ENCODE measurements at regions not wholly inside any gene's neighbourhood (a gene's known extent, or its start where the extent isn't known, plus 50 kb on each side); places are given as distances from the start of the nearest gene placed in this dataset.

DNA sequence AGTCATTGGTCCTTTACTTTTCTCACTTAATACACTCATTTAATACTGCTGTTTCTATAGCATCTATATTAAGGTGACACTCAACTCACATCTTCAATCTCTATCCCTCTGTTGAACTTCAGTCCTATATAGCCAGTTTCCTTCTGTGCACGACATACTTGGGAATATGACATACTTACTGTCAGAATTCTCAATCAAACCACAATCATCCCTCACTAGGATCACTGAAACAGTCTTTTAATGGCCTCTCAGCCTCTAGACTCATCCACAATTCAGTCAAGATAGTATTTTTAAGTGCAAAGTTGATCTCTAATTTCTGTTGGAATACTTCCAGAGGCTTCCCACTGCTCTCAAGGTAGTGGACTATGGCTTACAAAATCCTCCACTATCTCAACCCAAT is 251.0 kb upstream of the MEF2C start:
- no peak for DNase-seq (ENCODE audit: low read depth)
- H3K4me3 ChIP-seq (ENCODE audit: low read length) = no peak overlapping the region
- TF ChIP-seq, protein P1, sequence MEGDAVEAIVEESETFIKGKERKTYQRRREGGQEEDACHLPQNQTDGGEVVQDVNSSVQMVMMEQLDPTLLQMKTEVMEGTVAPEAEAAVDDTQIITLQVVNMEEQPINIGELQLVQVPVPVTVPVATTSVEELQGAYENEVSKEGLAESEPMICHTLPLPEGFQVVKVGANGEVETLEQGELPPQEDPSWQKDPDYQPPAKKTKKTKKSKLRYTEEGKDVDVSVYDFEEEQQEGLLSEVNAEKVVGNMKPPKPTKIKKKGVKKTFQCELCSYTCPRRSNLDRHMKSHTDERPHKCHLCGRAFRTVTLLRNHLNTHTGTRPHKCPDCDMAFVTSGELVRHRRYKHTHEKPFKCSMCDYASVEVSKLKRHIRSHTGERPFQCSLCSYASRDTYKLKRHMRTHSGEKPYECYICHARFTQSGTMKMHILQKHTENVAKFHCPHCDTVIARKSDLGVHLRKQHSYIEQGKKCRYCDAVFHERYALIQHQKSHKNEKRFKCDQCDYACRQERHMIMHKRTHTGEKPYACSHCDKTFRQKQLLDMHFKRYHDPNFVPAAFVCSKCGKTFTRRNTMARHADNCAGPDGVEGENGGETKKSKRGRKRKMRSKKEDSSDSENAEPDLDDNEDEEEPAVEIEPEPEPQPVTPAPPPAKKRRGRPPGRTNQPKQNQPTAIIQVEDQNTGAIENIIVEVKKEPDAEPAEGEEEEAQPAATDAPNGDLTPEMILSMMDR (IDR thresholded peaks at IDR 0.05; ENCODE audit: insufficient read depth, low read depth, low read length, missing control alignments) = no peak

DNA sequence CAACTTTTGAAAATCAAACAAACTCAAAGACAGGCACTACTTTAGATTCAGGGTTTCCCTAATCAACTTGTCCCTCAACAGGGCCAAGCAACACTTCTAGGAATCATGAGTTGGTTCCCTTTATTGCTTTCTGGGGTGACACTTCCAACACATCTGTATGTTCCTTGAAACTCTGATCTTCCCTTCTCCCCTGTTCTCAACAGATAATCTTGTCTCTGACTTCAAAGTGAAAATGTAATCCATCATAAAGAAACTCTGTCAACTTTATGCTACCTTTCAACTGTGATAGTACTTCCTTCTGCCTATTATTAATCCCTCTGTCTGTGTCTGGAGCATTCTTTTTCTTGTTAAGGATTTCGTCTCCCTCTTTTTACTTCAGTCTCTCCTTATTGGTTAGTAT is 250.1 kb upstream of the MEF2C start:
- TF ChIP-seq, protein P1 (IDR thresholded peaks at IDR 0.05; ENCODE audit: insufficient read depth, low read depth, low read length, missing control alignments) = no peak
- DNase-seq (ENCODE audit: low read depth) = no peak
- no peak overlapping the region for H3K4me3 ChIP-seq (ENCODE audit: low read length)

DNA sequence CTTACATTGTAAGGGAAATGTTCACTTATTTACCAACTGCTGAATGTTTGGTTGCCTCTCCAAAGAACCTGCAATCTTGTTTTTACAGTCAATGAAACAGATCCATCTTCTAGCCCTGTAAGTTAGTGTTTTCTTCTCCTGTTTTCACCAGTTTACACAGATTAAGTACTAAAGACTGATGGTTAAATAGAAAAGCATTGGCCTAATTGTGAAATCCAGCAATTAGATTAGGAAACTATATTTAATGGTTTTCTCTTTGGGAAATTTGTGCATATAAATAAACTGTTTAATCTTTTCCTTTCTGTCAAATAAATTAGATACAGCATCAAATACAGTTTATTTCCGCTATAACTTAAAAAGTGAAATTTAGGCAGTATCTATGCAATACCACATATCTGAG is 247.9 kb upstream of the MEF2C start:
- DNase-seq (ENCODE audit: low read depth) = no peak
- TF ChIP-seq, protein P1 (IDR thresholded peaks at IDR 0.05; ENCODE audit: insufficient read depth, low read depth, low read length, missing control alignments) = no peak
- no peak overlapping the region for H3K4me3 ChIP-seq (ENCODE audit: low read length)

DNA sequence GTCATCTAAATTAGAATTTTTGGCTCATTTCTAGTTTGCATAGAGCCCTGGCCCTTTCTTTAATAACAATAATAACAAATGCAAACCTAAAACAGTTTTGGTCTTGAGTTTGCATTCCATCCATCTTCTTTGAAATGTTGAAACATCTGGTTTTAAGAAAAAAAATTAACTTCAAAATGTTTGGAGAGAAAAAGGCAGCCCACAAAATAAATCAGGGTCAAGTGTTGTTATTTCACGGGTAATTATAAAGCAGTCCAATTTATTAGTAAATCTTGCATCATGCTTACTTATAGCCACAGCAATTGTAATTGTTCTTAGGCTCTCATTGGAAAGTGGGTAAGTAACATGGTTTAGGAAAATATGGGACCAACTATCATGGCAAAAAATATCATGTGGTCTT is 247.0 kb upstream of the MEF2C start:
- H3K4me3 ChIP-seq (ENCODE audit: low read length) = no peak overlapping the region
- TF ChIP-seq, protein P1 (IDR thresholded peaks at IDR 0.05; ENCODE audit: insufficient read depth, low read depth, low read length, missing control alignments) = no peak
- DNase-seq (ENCODE audit: low read depth) = no peak

DNA sequence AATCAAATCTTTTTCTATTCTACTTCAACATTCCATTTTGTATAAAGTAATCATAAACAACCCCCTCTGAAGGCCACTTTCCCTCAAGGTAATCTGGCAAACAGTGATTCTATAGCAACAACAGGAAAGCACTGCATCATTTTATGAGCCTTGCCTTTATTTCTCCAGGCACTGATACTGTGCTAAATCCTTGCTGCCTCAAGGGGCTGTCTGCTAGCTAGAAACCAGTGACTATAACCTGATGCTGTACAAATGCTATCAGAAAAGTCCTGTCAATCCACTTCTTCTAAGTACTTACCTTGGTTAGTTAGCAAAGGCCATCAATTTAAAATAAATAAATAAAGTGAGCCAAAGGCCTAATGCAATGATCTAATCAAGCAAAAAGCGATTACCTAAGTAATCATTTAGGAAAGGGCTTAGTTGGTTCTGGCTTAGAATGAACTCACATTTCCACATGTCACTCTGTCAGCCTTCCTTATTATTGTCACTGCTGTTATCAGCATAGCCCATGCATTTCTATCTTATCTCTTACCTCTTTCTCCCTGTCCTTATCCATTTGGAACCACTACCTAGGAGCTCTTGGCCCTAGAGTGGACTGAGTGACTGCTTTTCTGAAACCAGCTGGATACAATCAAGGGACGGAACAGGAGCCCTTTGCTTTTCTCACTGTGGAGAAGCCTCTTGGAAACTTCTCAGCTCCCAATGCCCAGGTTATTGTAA is 246.1 kb upstream of the MEF2C start:
- TF ChIP-seq, protein P1 (IDR thresholded peaks at IDR 0.05; ENCODE audit: insufficient read depth, low read depth, low read length, missing control alignments) = no peak
- no peak overlapping the region for H3K4me3 ChIP-seq (ENCODE audit: low read length)
- DNase-seq (ENCODE audit: low read depth) = no peak

DNA sequence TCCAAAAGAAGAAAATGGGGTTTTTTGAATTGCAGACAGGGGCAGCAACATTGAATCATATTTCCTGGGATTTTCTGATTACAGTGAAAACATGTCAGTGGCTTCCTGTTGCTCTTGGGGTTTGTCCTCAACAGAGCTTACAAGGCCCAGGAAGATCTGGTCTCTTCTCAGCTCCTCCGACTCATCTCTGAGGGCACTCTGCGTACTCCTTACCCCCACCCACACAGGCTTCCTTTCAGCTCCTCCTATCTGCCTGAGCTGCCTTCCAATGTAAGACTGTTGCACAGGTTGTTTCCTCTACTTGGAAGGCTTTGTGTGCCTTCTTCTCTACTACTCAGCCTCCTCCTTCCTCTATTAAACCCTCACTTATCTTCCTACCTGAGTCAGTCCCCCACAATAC is 245.1 kb upstream of the MEF2C start:
- peak; percentile 39 for DNase-seq (ENCODE audit: low read depth)
- no peak overlapping the region for H3K4me3 ChIP-seq (ENCODE audit: low read length)
- TF ChIP-seq, protein P1 (IDR thresholded peaks at IDR 0.05; ENCODE audit: insufficient read depth, low read depth, low read length, missing control alignments) = no peak

DNA sequence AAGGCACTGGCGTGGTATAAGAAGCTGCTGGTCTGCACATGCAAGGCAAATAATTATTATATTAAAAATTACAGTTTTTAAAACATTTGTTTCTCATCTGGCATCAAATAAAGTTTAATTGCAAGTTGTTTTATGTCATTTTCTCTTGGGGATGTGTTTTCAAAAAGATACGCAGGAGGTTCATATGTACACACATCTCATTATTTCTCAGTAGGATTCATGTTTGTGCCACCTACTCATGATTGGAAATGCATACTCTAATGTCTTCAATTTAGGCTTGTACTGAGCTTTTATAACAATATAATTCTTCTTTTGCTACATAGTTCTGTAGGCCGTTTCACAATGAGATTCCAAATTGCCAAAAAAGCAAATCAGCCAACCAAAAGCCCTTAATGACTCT is 244.2 kb upstream of the MEF2C start:
- no peak overlapping the region for H3K4me3 ChIP-seq (ENCODE audit: low read length)
- no peak for DNase-seq (ENCODE audit: low read depth)
- TF ChIP-seq, protein P1 (IDR thresholded peaks at IDR 0.05; ENCODE audit: insufficient read depth, low read depth, low read length, missing control alignments) = no peak
